ENCODE measurements at regions not wholly inside any gene's neighbourhood (a gene's known extent, or its start where the extent isn't known, plus 50 kb on each side); places are given as distances from the start of the nearest gene placed in this dataset.

DNA sequence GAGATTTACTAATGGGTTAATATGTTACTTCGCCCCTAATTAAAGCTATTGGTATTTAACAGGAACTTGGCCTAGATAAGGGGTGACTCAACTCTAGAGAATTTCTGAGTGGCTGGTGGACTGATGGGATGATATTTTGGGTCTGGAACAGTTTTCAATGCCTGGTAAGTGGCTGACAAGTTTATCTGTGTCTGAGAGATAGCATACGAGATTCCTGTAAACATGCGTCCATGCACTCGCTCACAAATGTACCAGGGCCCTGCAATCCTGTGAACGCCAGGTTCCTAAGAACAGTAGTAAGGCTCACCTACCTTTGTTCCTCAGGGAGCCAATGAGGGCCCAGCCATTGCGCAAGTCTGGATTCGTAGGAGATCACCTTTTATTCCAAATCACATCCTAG lies 683.8 kb upstream of the ANKRD30A start:
- no peak for TF ChIP-seq POLR2AphosphoS5 (IDR thresholded peaks at IDR 0.05)
- TF ChIP-seq, protein P1, sequence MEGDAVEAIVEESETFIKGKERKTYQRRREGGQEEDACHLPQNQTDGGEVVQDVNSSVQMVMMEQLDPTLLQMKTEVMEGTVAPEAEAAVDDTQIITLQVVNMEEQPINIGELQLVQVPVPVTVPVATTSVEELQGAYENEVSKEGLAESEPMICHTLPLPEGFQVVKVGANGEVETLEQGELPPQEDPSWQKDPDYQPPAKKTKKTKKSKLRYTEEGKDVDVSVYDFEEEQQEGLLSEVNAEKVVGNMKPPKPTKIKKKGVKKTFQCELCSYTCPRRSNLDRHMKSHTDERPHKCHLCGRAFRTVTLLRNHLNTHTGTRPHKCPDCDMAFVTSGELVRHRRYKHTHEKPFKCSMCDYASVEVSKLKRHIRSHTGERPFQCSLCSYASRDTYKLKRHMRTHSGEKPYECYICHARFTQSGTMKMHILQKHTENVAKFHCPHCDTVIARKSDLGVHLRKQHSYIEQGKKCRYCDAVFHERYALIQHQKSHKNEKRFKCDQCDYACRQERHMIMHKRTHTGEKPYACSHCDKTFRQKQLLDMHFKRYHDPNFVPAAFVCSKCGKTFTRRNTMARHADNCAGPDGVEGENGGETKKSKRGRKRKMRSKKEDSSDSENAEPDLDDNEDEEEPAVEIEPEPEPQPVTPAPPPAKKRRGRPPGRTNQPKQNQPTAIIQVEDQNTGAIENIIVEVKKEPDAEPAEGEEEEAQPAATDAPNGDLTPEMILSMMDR (IDR thresholded peaks at IDR 0.05), result no peak
- no peak for TF ChIP-seq POLR2A (IDR thresholded peaks at IDR 0.05)

All from upper lobe of left lung (tissue), 4 donors.